Stomach (tissue), 4 donors: ENCODE measurements at regions not wholly inside any gene's neighbourhood (a gene's known extent, or its start where the extent isn't known, plus 50 kb on each side); places are given as distances from the start of the nearest gene placed in this dataset.

Experiments
- EP300 ChIP-seq: sonication (generic); formaldehyde crosslinking; IDR thresholded peaks from one replicate; pipeline ENCODE4 v1.6.1; 2017; ENCODE audit warnings: antibody characterized with exemption
- POLR2AphosphoS5 ChIP-seq, 3 donors: sonication (generic); formaldehyde crosslinking; IDR thresholded peaks; one replicate each; pipeline ENCODE4 v1.6.1; 2016; ENCODE audit warnings: antibody characterized with exemption in 3 of 3
- TF ChIP-seq, protein P1 (sequence below), 7 experiments: fragments of 450-650 bp in 4 of 7; fragments of 200-600 bp in 3 of 7; sonication (generic) in 3 of 7; IDR thresholded peaks; one replicate each; pipeline ENCODE4 v1.5.1; 2016 to 2019; ENCODE audit warnings: antibody characterized with exemption in 7 of 7, control low read depth in 2 of 7, mild to moderate bottlenecking in 1 of 7

DNA sequence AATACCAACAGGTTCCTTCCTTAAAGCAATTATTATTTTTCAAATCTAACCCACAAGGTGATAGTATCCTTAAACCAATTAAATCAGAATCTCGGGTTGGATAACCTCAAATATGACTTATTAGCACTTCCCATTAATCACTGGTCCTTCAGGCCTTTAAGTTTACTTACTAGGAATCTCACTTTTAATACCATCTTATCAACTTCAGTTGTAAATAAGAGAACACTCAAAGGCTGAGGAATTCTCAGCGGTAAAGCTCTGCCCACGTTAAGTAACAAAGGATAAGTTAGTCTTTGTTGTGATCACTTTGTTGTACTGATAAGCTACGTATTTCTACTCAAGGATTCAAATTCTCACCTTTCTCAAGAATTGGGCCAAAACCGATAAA, 82.0 kb downstream of the OR2B2 start:
- no peak for TF ChIP-seq POLR2AphosphoS5 (IDR thresholded peaks at IDR 0.05)
- TF ChIP-seq, protein P1, sequence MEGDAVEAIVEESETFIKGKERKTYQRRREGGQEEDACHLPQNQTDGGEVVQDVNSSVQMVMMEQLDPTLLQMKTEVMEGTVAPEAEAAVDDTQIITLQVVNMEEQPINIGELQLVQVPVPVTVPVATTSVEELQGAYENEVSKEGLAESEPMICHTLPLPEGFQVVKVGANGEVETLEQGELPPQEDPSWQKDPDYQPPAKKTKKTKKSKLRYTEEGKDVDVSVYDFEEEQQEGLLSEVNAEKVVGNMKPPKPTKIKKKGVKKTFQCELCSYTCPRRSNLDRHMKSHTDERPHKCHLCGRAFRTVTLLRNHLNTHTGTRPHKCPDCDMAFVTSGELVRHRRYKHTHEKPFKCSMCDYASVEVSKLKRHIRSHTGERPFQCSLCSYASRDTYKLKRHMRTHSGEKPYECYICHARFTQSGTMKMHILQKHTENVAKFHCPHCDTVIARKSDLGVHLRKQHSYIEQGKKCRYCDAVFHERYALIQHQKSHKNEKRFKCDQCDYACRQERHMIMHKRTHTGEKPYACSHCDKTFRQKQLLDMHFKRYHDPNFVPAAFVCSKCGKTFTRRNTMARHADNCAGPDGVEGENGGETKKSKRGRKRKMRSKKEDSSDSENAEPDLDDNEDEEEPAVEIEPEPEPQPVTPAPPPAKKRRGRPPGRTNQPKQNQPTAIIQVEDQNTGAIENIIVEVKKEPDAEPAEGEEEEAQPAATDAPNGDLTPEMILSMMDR (IDR thresholded peaks at IDR 0.05), result no peak
- TF ChIP-seq EP300, result no peak
